ENCODE measurements at regions not wholly inside any gene's neighbourhood (a gene's known extent, or its start where the extent isn't known, plus 50 kb on each side); places are given as distances from the start of the nearest gene placed in this dataset.

GRCh38 chr9:38233796-38234355 lies 158.6 kb upstream of the ALDH1B1 start:
- TF ChIP-seq EZH2 (IDR thresholded peaks at IDR 0.05; ENCODE audit: low read depth) (no peak), CTCF (conservative IDR thresholded peaks at IDR 0.05) (no peak)
